IMR-90 (cell line): ENCODE measurements at regions not wholly inside any gene's neighbourhood (a gene's known extent, or its start where the extent isn't known, plus 50 kb on each side); places are given as distances from the start of the nearest gene placed in this dataset.

ENCODE experiments used
- ATAC-seq: fragments of 200-7000 bp; cut with Tn5 transposase; 2 replicates; pipeline ENCODE4 v1.9.1; 2020; ENCODE audit warnings: low read depth, mild to moderate bottlenecking, moderate library complexity
- BruUV-seq: library from RNA; stranded (reverse); fragments of 400-500 nt; replicated peaks from 2 replicates; lab custom pipeline; 2021; lab: Mats Ljungman, UMichigan
- CTCF ChIA-PET: fragments of 300-600 bp; formaldehyde crosslinking; extraction: SDS; loops from one replicate; lab custom pipeline; 2021; ENCODE audit warnings: antibody characterized with exemption; lab: Yijun Ruan, JAX
- POLR2A ChIA-PET: fragments of 300-600 bp; sonication (Branson Sonifier 250); formaldehyde crosslinking; loops from one replicate; lab custom pipeline; 2022; ENCODE audit warnings: antibody characterized with exemption; ENCODE audit not compliant: unreplicated experiment; lab: Charles Lee
- DNase-seq: peaks from one replicate; pipeline ENCODE4 v3.0.0; 2013
- H2AFZ ChIP-seq: replicated peaks from 2 replicates; pipeline ENCODE3; 2013; ENCODE audit warnings: low read length, mild to moderate bottlenecking; ENCODE audit not compliant: poor library complexity
- H2AK5ac ChIP-seq: 2 replicates; pipeline ENCODE4 v1.6.1; 2013; ENCODE audit warnings: low read depth, low read length, inconsistent platforms
- H2AK9ac ChIP-seq: replicated peaks from 2 replicates; pipeline ENCODE3; 2013; ENCODE audit warnings: mild to moderate bottlenecking, low read depth, low read length, moderate library complexity; ENCODE audit not compliant: poor library complexity
- H2BK120ac ChIP-seq: 2 replicates; pipeline ENCODE4 v1.6.1; 2013; ENCODE audit warnings: low read depth, low read length, inconsistent platforms
- H2BK15ac ChIP-seq: 3 replicates; pipeline ENCODE4 v1.6.1; 2013; ENCODE audit warnings: low read depth, low read length, inconsistent platforms
- H2BK20ac ChIP-seq: 2 replicates; pipeline ENCODE4 v1.6.1; 2013; ENCODE audit warnings: low read depth, mild to moderate bottlenecking, inconsistent platforms, low read length, moderate library complexity
- H2BK5ac ChIP-seq: 2 replicates; pipeline ENCODE4 v1.6.1; 2013; ENCODE audit warnings: mild to moderate bottlenecking, low read depth, low read length, inconsistent platforms; ENCODE audit not compliant: poor library complexity, severe bottlenecking
- H3K14ac ChIP-seq: replicated peaks from 2 replicates; pipeline ENCODE4 v1.6.1; 2013; ENCODE audit warnings: low read depth, low read length, inconsistent platforms
- H3K18ac ChIP-seq: 2 replicates; pipeline ENCODE4 v1.6.1; 2013; ENCODE audit warnings: low read depth, low read length, control low read depth
- H3K23ac ChIP-seq: 2 replicates; pipeline ENCODE4 v1.6.1; 2013; ENCODE audit warnings: low read depth, low read length, inconsistent platforms
- H3K27ac ChIP-seq: 2 replicates; pipeline ENCODE4 v1.5.1; 2013; ENCODE audit warnings: mild to moderate bottlenecking, control low read depth, low read length; ENCODE audit not compliant: insufficient read depth
- H3K27me3 ChIP-seq: 2 replicates; pipeline ENCODE4 v1.6.1; 2013; ENCODE audit warnings: low read length; ENCODE audit not compliant: control insufficient read depth, insufficient read depth
- H3K36me3 ChIP-seq: 2 replicates; pipeline ENCODE4 v1.6.1; 2013; ENCODE audit warnings: low read length, mixed read lengths; ENCODE audit not compliant: control insufficient read depth, insufficient read depth
- H3K4ac ChIP-seq: 2 replicates; pipeline ENCODE4 v1.6.1; 2013; ENCODE audit warnings: low read depth, low read length, inconsistent platforms
- H3K4me1 ChIP-seq: 2 replicates; pipeline ENCODE4 v1.6.1; 2013; ENCODE audit warnings: low read length, mixed read lengths; ENCODE audit not compliant: control insufficient read depth, insufficient read depth
- H3K4me2 ChIP-seq: 2 replicates; pipeline ENCODE4 v1.6.1; 2013; ENCODE audit warnings: low read depth, mild to moderate bottlenecking, control low read depth, low read length, moderate library complexity
- H3K4me3 ChIP-seq: 2 replicates; pipeline ENCODE4 v1.5.1; 2013; ENCODE audit warnings: low read depth, mild to moderate bottlenecking, control low read depth, low read length, moderate library complexity; ENCODE audit not compliant: insufficient read depth
- H3K56ac ChIP-seq: 2 replicates; pipeline ENCODE4 v1.6.1; 2013; ENCODE audit warnings: low read length, inconsistent platforms; ENCODE audit not compliant: insufficient read depth; ENCODE audit errors: extremely low read depth
- H3K79me1 ChIP-seq, 2 experiments: 2 replicates each; pipeline ENCODE4 v1.6.1; 2013; ENCODE audit warnings: low read length in 2 of 2, inconsistent platforms in 1 of 2, low read depth in 1 of 2
- H3K9ac ChIP-seq: 2 replicates; pipeline ENCODE4 v1.6.1; 2013; ENCODE audit warnings: low read depth, low read length, control low read depth
- H3K9me1 ChIP-seq: 2 replicates; pipeline ENCODE4 v1.6.1; 2013; ENCODE audit warnings: low read length, inconsistent platforms; ENCODE audit not compliant: insufficient read depth
- H3K9me3 ChIP-seq: 2 replicates; pipeline ENCODE4 v1.6.1; 2013; ENCODE audit warnings: low read length; ENCODE audit not compliant: control insufficient read depth, insufficient read depth
- H4K20me1 ChIP-seq: 2 replicates; pipeline ENCODE4 v1.6.1; 2013; ENCODE audit warnings: low read length, inconsistent platforms; ENCODE audit not compliant: insufficient read depth
- H4K5ac ChIP-seq: 2 replicates; pipeline ENCODE4 v1.6.1; 2013; ENCODE audit warnings: mild to moderate bottlenecking, low read depth, low read length, control low read depth
- H4K8ac ChIP-seq, 2 experiments: 2 replicates each; pipeline ENCODE4 v1.6.1; 2013; ENCODE audit warnings: low read depth in 2 of 2, low read length in 2 of 2, control low read depth in 1 of 2, inconsistent platforms in 1 of 2
- H4K91ac ChIP-seq: 2 replicates; pipeline ENCODE4 v1.6.1; 2013; ENCODE audit warnings: low read depth, low read length, inconsistent platforms; ENCODE audit not compliant: insufficient read depth
- BHLHE40 ChIP-seq: fragments of 150-350 bp; IDR thresholded peaks from 2 replicates; pipeline ENCODE4 v1.6.1; 2016; ENCODE audit warnings: mild to moderate bottlenecking, low read depth, low read length
- CHD1 ChIP-seq: IDR thresholded peaks from 2 replicates; pipeline ENCODE4 v1.6.1; 2012; ENCODE audit warnings: low read depth, low read length, improper control_type of control experiment
- CTCF ChIP-seq: conservative IDR thresholded peaks from 2 replicates; pipeline ENCODE4 v1.5.1; 2012; ENCODE audit warnings: mild to moderate bottlenecking, low read depth, low read length, improper control_type of control experiment
- ELK1 ChIP-seq: fragments of 150-350 bp; IDR thresholded peaks from 2 replicates; pipeline ENCODE4 v1.6.1; 2016; ENCODE audit warnings: low read depth, mild to moderate bottlenecking, low read length, moderate library complexity, borderline replicate concordance
- NFE2L2 ChIP-seq: fragments of 150-350 bp; IDR thresholded peaks from 2 replicates; pipeline ENCODE4 v1.6.1; 2016; ENCODE audit warnings: low read depth, mild to moderate bottlenecking, low read length
- POLR2A ChIP-seq: IDR thresholded peaks from 2 replicates; pipeline ENCODE4 v1.6.1; 2012; ENCODE audit warnings: mild to moderate bottlenecking, low read depth, low read length
- SMC3 ChIP-seq: fragments of 150-350 bp; IDR thresholded peaks from 2 replicates; pipeline ENCODE4 v1.6.1; 2016; ENCODE audit warnings: low read depth, mild to moderate bottlenecking, antibody characterized with exemption, low read length, moderate library complexity
- USF2 ChIP-seq: fragments of 150-350 bp; IDR thresholded peaks from 2 replicates; pipeline ENCODE4 v1.6.1; 2017; ENCODE audit warnings: mild to moderate bottlenecking, antibody characterized with exemption, low read length, low read depth
- WGBS, 2 experiments: methylation state at CpG; one replicate each; pipeline versions ENCODE4 v1.1.5 to v1.1.7; 2013; ENCODE audit warnings: missing lambda C conversion rate in 2 of 2; ENCODE audit not compliant: insufficient read length in 1 of 2; ENCODE audit errors: extremely low coverage in 2 of 2; 5-methylcytosine and 5-hydroxymethylcytosine counted together
- dilution Hi-C: fragments of 300-500 bp; cut with HindIII; formaldehyde crosslinking; loops from one replicate; pipeline ENCODE4 v1.14.3; 2018; ENCODE audit warnings: low sequenced_read_pairs; ENCODE audit not compliant: unreplicated experiment
- in situ Hi-C: fragments of 300-500 bp; cut with MboI; formaldehyde crosslinking; loops from 3 replicates; pipeline ENCODE4 v1.14.3; 2019; ENCODE audit warnings: low sequenced_read_pairs, inconsistent platforms, mixed read lengths
- intact Hi-C: fragments of 100-400 bp; cut with micrococcal nuclease; formaldehyde crosslinking; loops from 2 replicates; pipeline ENCODE4 v1.10.0; 2022

- TF ChIP-seq CTCF: no peak
- no peak for TF ChIP-seq USF2
- TF ChIP-seq POLR2A: no peak
- TF ChIP-seq BHLHE40: no peak
- no peak for TF ChIP-seq ELK1
- no peak for TF ChIP-seq CHD1
- no peak for TF ChIP-seq NFE2L2
- no peak for TF ChIP-seq SMC3
- no TSS peak for BruUV-seq
- intact Hi-C loops: no loop called here
- H4K91ac ChIP-seq: no peak overlapping the region
- in situ Hi-C loops: no loop called here
- H3K18ac ChIP-seq: no peak overlapping the region
- H3K4me3 ChIP-seq: no peak overlapping the region
- no peak overlapping the region for H3K4ac ChIP-seq
- no peak overlapping the region for H2BK15ac ChIP-seq
- no peak overlapping the region for H3K14ac ChIP-seq
- H3K36me3 ChIP-seq: no peaks in the 10 kb centered on the region
- no peaks in the 10 kb centered on the region for H3K9me3 ChIP-seq
- no peak overlapping the region for H2BK120ac ChIP-seq
- DNase-seq (peak; percentile 0), ATAC-seq (no peak)
- no CpG with 5 or more reads among the region's 2 CpGs for WGBS, 2 experiments
- no peak overlapping the region for H3K9ac ChIP-seq
- no peak overlapping the region for H2AK9ac ChIP-seq
- ChIA-PET POLR2A (no interaction called here), CTCF (no interaction called here)
- H3K56ac ChIP-seq: no peak overlapping the region
- no peaks in the 10 kb centered on the region for H3K9me1 ChIP-seq
- no peak overlapping the region for H2BK20ac ChIP-seq
- H2AK5ac ChIP-seq: no peak overlapping the region
- no peak overlapping the region for H3K27ac ChIP-seq
- no peaks in the 10 kb centered on the region for H3K4me1 ChIP-seq
- no peak overlapping the region for H4K5ac ChIP-seq
- H2AFZ ChIP-seq: no peak overlapping the region
- no peak overlapping the region for H2BK5ac ChIP-seq
- H3K23ac ChIP-seq: no peak overlapping the region
- no peaks in the 10 kb centered on the region for H3K27me3 ChIP-seq
- H4K8ac ChIP-seq: no peak overlapping the region
- no peaks in the 10 kb centered on the region for H4K20me1 ChIP-seq
- dilution Hi-C loops: no loop called here
- no peak overlapping the region for H3K4me2 ChIP-seq
- no peaks in the 10 kb centered on the region for H3K79me1 ChIP-seq
These were observed 461.3 kb upstream of the FANCL start for GRCh38 chr2:58702302-58702885.
